Astrocyte (in vitro differentiated cells and primary cell): ENCODE measurements at regions not wholly inside any gene's neighbourhood (a gene's known extent, or its start where the extent isn't known, plus 50 kb on each side); places are given as distances from the start of the nearest gene placed in this dataset.

ENCODE experiments used
- EZH2 ChIP-seq: IDR thresholded peaks from 2 replicates; pipeline ENCODE4 v1.6.1; 2012; ENCODE audit warnings: mild to moderate bottlenecking, low read length, inconsistent platforms; ENCODE audit not compliant: insufficient read depth
- TF ChIP-seq, protein P1 (sequence below): IDR thresholded peaks from 2 replicates; pipeline ENCODE4 v1.5.1; 2011; ENCODE audit warnings: low read depth, mild to moderate bottlenecking, inconsistent platforms, low read length, moderate library complexity; ENCODE audit not compliant: insufficient read depth

DNA sequence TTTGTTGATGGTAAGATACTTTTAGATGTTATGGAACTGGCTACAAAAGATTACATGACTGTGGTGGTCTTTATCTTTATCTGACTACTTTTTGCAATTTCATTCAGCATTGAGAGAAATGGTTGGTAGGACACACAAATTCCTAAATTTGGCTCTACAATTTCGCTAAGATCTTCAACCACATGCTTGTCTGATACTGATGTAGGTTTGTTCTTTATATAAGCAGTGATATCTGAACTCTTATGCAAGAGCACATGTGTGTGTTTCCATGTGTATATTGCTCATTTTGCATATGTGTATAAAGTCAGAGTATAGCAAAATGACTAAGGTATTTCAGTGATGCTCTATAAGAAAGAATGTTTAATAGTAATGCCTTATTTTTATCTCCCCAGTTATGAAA lies 501.5 kb downstream of the ARL4A start:
- TF ChIP-seq, protein P1, sequence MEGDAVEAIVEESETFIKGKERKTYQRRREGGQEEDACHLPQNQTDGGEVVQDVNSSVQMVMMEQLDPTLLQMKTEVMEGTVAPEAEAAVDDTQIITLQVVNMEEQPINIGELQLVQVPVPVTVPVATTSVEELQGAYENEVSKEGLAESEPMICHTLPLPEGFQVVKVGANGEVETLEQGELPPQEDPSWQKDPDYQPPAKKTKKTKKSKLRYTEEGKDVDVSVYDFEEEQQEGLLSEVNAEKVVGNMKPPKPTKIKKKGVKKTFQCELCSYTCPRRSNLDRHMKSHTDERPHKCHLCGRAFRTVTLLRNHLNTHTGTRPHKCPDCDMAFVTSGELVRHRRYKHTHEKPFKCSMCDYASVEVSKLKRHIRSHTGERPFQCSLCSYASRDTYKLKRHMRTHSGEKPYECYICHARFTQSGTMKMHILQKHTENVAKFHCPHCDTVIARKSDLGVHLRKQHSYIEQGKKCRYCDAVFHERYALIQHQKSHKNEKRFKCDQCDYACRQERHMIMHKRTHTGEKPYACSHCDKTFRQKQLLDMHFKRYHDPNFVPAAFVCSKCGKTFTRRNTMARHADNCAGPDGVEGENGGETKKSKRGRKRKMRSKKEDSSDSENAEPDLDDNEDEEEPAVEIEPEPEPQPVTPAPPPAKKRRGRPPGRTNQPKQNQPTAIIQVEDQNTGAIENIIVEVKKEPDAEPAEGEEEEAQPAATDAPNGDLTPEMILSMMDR: no peak
- no peak for TF ChIP-seq EZH2
